Astrocyte (in vitro differentiated cells and primary cell): ENCODE measurements at regions not wholly inside any gene's neighbourhood (a gene's known extent, or its start where the extent isn't known, plus 50 kb on each side); places are given as distances from the start of the nearest gene placed in this dataset.

Experiments
- DNase-seq: peaks from one replicate; pipeline ENCODE4 v3.0.0-alpha.2; 2010; ENCODE audit warnings: low read depth
- FAIRE-seq: peaks from 2 replicates; lab custom pipeline; 2011; peaks lifted over from hg19 to GRCh38; lab: Jason Lieb, UNC
- H2AFZ ChIP-seq: 2 replicates; pipeline ENCODE4 v1.6.0; 2012; ENCODE audit warnings: low read depth, low read length, inconsistent platforms
- H3K27ac ChIP-seq: 2 replicates; pipeline ENCODE4 v1.5.1; 2011; ENCODE audit warnings: low read depth, low read length, inconsistent platforms
- H3K27me3 ChIP-seq: 2 replicates; pipeline ENCODE4 v1.6.0; 2011; ENCODE audit warnings: low read length, inconsistent platforms; ENCODE audit not compliant: insufficient read depth
- H3K36me3 ChIP-seq: 2 replicates; pipeline ENCODE4 v1.5.1; 2011; ENCODE audit warnings: low read length, inconsistent platforms; ENCODE audit not compliant: insufficient read depth
- H3K4me1 ChIP-seq: 2 replicates; pipeline ENCODE4 v1.5.1; 2011; ENCODE audit warnings: low read length, inconsistent platforms; ENCODE audit not compliant: insufficient read depth
- H3K4me2 ChIP-seq: 2 replicates; pipeline ENCODE4 v1.6.0; 2012; ENCODE audit warnings: low read length, inconsistent platforms
- H3K4me3 ChIP-seq: 2 replicates; pipeline ENCODE4 v1.5.1; 2011; ENCODE audit warnings: low read depth, mild to moderate bottlenecking, low read length, inconsistent platforms; ENCODE audit not compliant: insufficient read depth
- H3K79me2 ChIP-seq: 2 replicates; pipeline ENCODE4 v1.6.0; 2012; ENCODE audit warnings: mild to moderate bottlenecking, low read length, inconsistent platforms; ENCODE audit not compliant: insufficient read depth
- H3K9ac ChIP-seq: 2 replicates; pipeline ENCODE4 v1.6.0; 2012; ENCODE audit warnings: mild to moderate bottlenecking, low read length, inconsistent platforms
- H3K9me3 ChIP-seq: 2 replicates; pipeline ENCODE4 v1.5.1; 2012; ENCODE audit warnings: low read depth, mild to moderate bottlenecking, low read length, inconsistent platforms; ENCODE audit not compliant: insufficient read depth
- H4K20me1 ChIP-seq: 2 replicates; pipeline ENCODE4 v1.6.0; 2012; ENCODE audit warnings: low read length, inconsistent platforms; ENCODE audit not compliant: insufficient read depth
- H3K27ac Mint-ChIP-seq: one replicate; pipeline ENCODE4 v1.8.0; 2021; ENCODE audit warnings: mild to moderate bottlenecking, mixed read lengths; ENCODE audit not compliant: unreplicated experiment
- H3K27me3 Mint-ChIP-seq: one replicate; pipeline ENCODE4 v1.8.0; 2021; ENCODE audit warnings: low read depth, mixed read lengths; ENCODE audit not compliant: unreplicated experiment
- H3K36me3 Mint-ChIP-seq: one replicate; pipeline ENCODE4 v1.8.0; 2021; ENCODE audit warnings: low read depth, mixed read lengths; ENCODE audit not compliant: unreplicated experiment
- H3K4me1 Mint-ChIP-seq: one replicate; pipeline ENCODE4 v1.8.0; 2021; ENCODE audit warnings: low read depth, mixed read lengths; ENCODE audit not compliant: unreplicated experiment
- H3K4me3 Mint-ChIP-seq: one replicate; pipeline ENCODE4 v1.8.0; 2021; ENCODE audit warnings: mild to moderate bottlenecking, moderate library complexity, mixed read lengths; ENCODE audit not compliant: unreplicated experiment
- H3K9me3 Mint-ChIP-seq: one replicate; pipeline ENCODE4 v1.8.0; 2021; ENCODE audit warnings: mild to moderate bottlenecking, mixed read lengths; ENCODE audit not compliant: unreplicated experiment
- CTCF ChIP-seq: IDR thresholded peaks from 2 replicates; pipeline ENCODE4 v1.5.1; 2011; ENCODE audit warnings: low read depth, mild to moderate bottlenecking, inconsistent platforms, low read length, moderate library complexity; ENCODE audit not compliant: insufficient read depth
- EZH2 ChIP-seq: IDR thresholded peaks from 2 replicates; pipeline ENCODE4 v1.6.1; 2012; ENCODE audit warnings: mild to moderate bottlenecking, low read length, inconsistent platforms; ENCODE audit not compliant: insufficient read depth

- no peak overlapping the region for H2AFZ ChIP-seq
- H3K27me3 ChIP-seq = no peaks in the 10 kb centered on the region
- no peak for TF ChIP-seq EZH2
- TF ChIP-seq CTCF = no peak
- H3K36me3 Mint-ChIP-seq = no peaks in the 10 kb centered on the region
- no peak overlapping the region for H3K27ac Mint-ChIP-seq
- H3K27ac ChIP-seq = no peak overlapping the region
- no peaks in the 10 kb centered on the region for H3K79me2 ChIP-seq
- no peaks in the 10 kb centered on the region for H3K36me3 ChIP-seq
- no peaks in the 10 kb centered on the region for H3K4me1 ChIP-seq
- H3K4me1 Mint-ChIP-seq = peaks cover 7% of the 10 kb centered on the region
- peaks cover 6% of the 10 kb centered on the region for H3K9me3 Mint-ChIP-seq
- no peak overlapping the region for H3K4me3 Mint-ChIP-seq
- no peak for DNase-seq
- FAIRE-seq = no peak
- H3K9ac ChIP-seq = no peak overlapping the region
- H3K4me2 ChIP-seq = no peak overlapping the region
- no peaks in the 10 kb centered on the region for H4K20me1 ChIP-seq
- H3K9me3 ChIP-seq = no peaks in the 10 kb centered on the region
- H3K4me3 ChIP-seq = no peak overlapping the region
- H3K27me3 Mint-ChIP-seq = no peaks in the 10 kb centered on the region
These were observed 489.7 kb downstream of the RFC3 start for GRCh38 chr13:34307607-34308006.

- no peaks in the 10 kb centered on the region for H4K20me1 ChIP-seq
- H3K79me2 ChIP-seq = no peaks in the 10 kb centered on the region
- no peaks in the 10 kb centered on the region for H3K4me1 ChIP-seq
- no peaks in the 10 kb centered on the region for H3K27me3 ChIP-seq
- Mint-ChIP-seq H3K36me3 (no peaks in the 10 kb centered on the region), H3K27ac (no peak overlapping the region), H3K4me1 (peaks cover 7% of the 10 kb centered on the region), H3K4me3 (no peak overlapping the region), H3K27me3 (no peaks in the 10 kb centered on the region), H3K9me3 (peaks cover 6% of the 10 kb centered on the region)
- TF ChIP-seq CTCF (no peak), EZH2 (no peak)
- no peaks in the 10 kb centered on the region for H3K36me3 ChIP-seq
- H3K9ac ChIP-seq = no peak overlapping the region
- no peak overlapping the region for H3K4me3 ChIP-seq
- H3K9me3 ChIP-seq = no peaks in the 10 kb centered on the region
- H3K27ac ChIP-seq = no peak overlapping the region
- H3K4me2 ChIP-seq = no peak overlapping the region
- FAIRE-seq (no peak), DNase-seq (peak; percentile 78)
- no peak overlapping the region for H2AFZ ChIP-seq
These were observed 490.8 kb downstream of the RFC3 start for GRCh38 chr13:34308725-34309124.

GRCh38 chr13:34310539-34310938, 492.6 kb downstream of the RFC3 start:
- no peak for DNase-seq
- Histone ChIP-seq H3K36me3 (no peaks in the 10 kb centered on the region), H4K20me1 (no peaks in the 10 kb centered on the region), H3K79me2 (no peaks in the 10 kb centered on the region), H3K27me3 (no peaks in the 10 kb centered on the region), H3K9me3 (no peaks in the 10 kb centered on the region), H3K4me1 (no peaks in the 10 kb centered on the region), H2AFZ (no peak overlapping the region), H3K27ac (no peak overlapping the region), H3K4me3 (no peak overlapping the region), H3K4me2 (no peak overlapping the region), H3K9ac (no peak overlapping the region)
- Mint-ChIP-seq H3K9me3 (peaks cover 1% of the 10 kb centered on the region), H3K4me3 (no peak overlapping the region), H3K27me3 (no peaks in the 10 kb centered on the region), H3K36me3 (peaks cover 2% of the 10 kb centered on the region), H3K4me1 (peaks cover 7% of the 10 kb centered on the region), H3K27ac (no peak overlapping the region)
- no peak for FAIRE-seq
- TF ChIP-seq CTCF (no peak), EZH2 (no peak)
